IPS DF 4.7 (cell line): ENCODE measurements at regions not wholly inside any gene's neighbourhood (a gene's known extent, or its start where the extent isn't known, plus 50 kb on each side); places are given as distances from the start of the nearest gene placed in this dataset.
"Not testable (repeated sequence)": the region's sequence is repeated elsewhere in the genome, so short reads cannot be mapped to it uniquely, and the experiment has no call there.

Source experiments
- DNase-seq: peaks from one replicate; pipeline ENCODE4 v3.0.0-alpha.2; 2013; ENCODE audit warnings: low spot score; ENCODE audit errors: extremely low read depth

DNA sequence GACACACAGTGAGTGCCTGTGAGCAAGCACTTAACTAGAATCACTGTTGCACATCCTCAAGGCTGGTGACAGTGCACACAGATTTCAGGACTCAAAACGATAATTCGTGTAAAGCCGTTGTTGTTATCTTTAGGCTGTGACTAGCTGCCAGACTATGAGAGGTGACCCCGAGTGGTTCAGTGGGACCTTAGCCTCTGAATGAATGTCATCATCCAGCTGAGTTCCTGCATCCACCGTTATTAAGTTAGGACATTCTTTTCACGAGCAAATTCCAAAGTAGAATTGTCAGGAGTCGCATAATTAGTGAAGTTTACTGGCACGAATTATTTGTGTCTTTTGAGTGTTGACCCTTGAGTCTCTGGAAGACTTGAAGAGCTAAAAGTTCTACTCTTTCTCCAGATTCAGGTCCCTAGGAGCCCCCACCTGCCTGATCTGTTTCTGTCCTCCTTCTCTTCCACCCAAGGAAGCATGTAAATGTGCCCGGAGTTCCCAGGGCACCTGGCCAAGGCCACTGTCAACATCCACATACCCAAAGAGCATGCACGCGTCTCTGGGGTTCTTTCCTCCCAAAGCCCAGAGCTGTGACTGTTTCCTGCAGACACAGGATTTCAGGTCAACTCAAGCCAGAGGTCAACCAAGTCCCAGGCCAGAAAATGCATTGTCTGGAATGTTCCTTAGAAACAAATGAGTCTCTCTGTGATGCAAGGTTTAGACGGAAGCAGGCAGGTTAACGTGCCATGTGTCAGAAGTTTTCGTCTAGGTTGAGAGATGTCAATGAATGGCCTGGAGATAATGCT, 207.2 kb downstream of the TOMM20 start:
- no peak for DNase-seq

DNA sequence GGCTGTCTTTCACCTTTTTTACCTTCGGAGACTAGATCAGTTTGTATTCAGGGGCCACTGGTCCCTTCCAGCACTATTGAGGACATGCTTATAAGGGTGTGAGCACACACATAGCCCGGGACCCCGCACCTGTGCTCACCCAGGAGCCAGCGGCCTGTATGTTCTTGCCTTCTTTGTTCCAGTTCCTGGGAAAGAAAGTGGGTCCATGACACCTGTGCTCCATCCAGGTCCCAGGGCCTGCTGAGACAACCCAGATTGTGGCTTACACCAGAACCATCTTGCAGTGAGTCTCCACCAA, 207.8 kb downstream of the TOMM20 start:
- no peak for DNase-seq

DNA sequence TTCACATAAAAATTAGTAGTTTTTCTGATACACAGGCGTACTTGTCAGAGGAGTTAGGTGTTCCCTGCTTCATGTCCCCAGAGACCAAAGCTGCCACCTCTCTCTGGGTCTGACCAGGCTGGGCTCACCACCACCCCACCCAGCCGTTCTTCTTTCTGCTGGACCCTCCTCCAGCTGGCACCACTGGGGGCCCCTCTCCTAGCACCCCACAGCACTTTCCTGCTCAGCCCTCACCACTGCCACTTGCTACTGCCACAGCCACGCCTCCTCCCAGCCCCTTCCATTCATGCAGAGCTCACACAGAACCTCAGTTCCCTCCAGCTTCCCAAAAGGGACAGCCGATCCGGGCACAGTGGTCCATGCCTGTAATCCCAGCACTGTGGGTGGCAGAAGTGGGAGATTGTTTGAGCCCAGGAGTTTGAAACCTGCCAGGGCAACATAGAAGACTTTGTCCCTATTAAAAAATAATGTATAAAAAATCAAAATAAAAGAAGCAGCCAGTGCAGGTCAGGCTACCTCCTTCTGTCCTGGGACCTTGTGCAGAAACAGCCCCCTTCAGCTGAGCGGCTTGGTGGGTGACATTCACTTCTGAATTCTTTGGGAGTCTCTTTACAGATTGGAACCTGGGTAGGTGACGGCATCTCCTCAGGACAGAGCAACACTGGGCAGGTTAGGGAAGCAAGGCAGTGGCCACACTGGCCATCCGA, 208.3 kb downstream of the TOMM20 start:
- DNase-seq, result no peak

GRCh38 chr1:234918961-234919761, 209.5 kb downstream of the TOMM20 start:
- no peak for DNase-seq

GRCh38 chr1:234918181-234918841, 210.3 kb downstream of the TOMM20 start:
- no peak for DNase-seq

DNA sequence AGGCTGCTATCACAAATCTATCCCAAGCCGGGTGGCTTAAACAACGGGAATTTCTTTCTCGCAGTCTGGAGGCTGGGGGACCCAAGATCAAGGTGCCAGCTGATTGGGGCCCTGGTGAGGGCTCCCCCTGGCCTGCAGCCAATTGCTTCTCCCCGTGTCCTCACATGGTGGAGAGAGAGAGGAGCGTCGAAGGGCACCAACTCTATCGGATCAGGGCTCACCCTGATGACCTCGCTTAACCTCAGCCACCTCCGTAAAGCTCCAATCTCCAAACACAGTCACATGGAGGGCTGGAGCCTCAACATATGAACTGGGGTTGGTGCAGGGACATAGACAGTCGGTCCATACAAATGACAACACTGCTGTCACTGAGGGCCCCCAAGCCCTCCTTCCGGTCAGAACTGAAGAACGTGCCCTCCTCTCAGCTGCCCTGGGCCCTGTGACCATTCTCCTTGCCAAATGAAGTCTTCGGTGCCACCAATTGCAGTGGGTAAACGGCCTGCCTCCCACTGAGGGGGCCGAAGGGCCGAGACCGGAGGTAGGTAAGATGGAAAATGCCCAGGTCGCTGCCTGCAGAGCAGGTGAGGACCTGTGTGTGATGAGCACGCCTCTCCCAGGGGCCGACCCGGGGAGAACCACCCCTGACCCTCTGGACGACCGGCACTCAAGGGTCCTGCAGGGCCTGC, 211.0 kb downstream of the TOMM20 start:
- no peak for DNase-seq

DNA sequence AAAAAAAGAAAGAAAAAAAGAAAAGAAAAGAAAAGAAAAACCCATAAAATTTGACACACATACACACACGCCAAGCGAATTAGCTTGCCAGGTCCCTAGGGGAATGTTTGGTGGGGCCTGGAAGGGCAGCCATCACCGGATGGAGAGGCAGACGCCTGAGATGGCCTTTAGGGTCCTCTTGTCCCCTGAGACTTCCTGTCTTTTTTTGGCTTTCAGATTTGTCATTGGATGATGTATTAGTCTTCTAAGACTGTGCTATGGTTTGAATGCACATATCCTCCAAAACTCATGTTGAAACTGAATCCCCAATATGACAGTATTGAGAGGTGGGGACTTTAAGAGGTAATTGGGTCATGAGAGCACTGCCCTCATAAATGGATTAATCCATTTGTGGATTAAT, 211.8 kb downstream of the TOMM20 start:
- no peak for DNase-seq

- no peak for DNase-seq
These were observed 212.5 kb downstream of the TOMM20 start for GRCh38 chr1:234915924-234916675.

GRCh38 chr1:234914606-234915290, 213.9 kb downstream of the TOMM20 start:
- no peak for DNase-seq

DNA sequence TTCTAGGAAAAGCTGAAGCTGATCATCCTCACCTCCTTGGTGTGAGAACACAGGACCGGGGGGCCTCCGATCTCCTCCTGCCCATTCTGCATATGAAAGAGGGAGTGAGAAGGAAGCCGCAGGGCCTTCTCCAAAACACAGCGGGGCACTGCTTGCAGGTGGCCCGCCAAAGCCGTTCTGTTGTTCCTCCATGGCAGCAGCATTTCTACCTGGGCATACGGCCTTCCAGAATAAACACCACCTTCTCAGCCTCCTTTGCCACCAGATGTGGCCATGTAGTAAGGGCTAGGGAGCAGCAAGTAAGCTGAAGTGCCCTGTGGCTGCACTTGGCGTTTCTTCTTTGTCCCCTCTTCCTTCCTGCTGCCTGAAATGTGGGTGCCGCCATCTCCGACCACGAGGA, 214.9 kb downstream of the TOMM20 start:
- DNase-seq, result no peak

DNA sequence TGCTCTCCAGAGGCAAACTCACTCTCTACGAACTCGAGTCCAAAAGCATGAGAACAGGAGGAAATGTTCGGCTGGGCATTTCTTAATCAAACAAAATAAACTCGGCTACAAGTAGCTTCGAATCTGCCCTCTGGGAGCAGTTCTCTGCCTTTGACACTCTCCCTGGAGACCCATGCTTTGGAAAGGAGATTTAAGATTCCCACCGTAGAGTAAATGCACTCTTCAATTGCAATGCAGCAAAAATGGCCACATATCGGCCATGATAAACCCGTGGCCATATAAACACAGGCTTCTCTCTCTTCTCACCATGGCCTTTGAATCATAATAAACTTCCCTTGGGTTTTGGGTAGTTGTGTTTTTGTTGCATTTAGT, 215.4 kb downstream of the TOMM20 start:
- DNase-seq, result no peak

- no peak for DNase-seq
These were observed 215.9 kb downstream of the TOMM20 start for GRCh38 chr1:234912548-234913277.

DNA sequence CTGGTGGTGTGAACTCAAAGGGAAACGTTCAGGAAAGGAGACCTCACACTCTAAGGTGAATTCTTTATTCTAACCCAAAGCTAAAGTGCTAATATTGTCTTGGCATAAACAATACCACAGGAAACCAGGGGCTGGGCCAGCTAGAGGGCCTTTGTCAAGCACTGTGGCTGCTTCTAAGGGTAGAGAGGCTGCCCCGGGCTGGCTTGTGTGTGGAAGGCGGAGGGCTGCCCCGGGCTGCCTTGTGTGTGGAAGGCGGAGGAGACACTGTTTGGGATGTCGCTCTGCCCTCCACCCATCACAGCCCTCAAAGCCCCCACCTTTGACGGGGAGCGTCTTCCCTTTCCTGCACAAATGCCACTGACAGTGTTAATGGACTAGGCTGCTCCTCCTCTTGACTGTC, 216.8 kb downstream of the TOMM20 start:
- DNase-seq, result no peak

DNA sequence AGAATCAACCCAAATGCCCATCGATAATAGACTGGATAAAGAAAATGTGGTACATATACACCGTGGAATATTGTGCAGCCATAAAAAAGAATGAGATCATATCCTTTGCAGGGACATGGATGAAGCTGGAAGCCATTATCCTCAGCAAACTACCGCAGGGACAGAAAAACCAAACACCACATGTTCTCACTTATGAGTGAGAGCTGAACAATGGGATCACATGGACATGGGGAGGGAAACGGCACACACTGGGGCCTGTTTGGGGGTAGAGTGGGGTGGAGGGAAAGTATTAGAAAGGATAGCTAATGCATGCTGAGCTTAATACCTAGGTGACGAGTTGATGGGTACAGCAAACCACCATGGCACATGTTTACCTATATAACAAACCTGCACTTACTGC, 217.5 kb downstream of the TOMM20 start:
- DNase-seq, result not testable (repeated sequence)

- no peak for DNase-seq
These were observed 218.8 kb downstream of the TOMM20 start for GRCh38 chr1:234909851-234910250.

- no peak for DNase-seq
These were observed 219.3 kb downstream of the TOMM20 start for GRCh38 chr1:234909307-234909810.

DNA sequence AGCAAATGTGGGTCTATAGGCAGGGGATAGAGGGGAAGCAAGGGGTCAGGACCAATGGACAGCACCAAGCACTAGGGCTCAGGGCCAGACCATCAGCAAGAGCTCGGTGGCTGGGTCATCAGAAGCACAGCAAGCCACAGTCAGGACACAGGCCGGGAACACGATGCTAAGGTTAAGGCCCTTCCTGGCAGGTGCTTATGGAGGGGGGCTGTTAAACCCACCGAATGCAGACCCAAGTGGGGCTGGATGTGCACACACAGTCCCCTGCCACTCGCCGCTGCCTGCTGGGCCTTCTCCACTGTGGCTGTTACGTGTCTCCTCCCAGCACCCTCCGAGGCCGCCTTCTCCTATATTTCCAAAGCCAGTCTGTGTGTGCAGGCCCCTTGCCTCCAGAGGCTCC, 220.1 kb downstream of the TOMM20 start:
- no peak for DNase-seq

- no peak for DNase-seq
These were observed 220.7 kb downstream of the TOMM20 start for GRCh38 chr1:234907940-234908405.
